Endothelial cell of umbilical vein (primary cell): ENCODE measurements at regions not wholly inside any gene's neighbourhood (a gene's known extent, or its start where the extent isn't known, plus 50 kb on each side); places are given as distances from the start of the nearest gene placed in this dataset.

ENCODE experiments used
- BruUV-seq: library from RNA; stranded (reverse); fragments of 400-500 nt; replicated peaks from 2 replicates; lab custom pipeline; 2021; lab: Mats Ljungman, UMichigan
- CTCF ChIA-PET: fragments of 300-600, 350-600 bp; sonication (Branson Sonifier 250); formaldehyde crosslinking; loops from one replicate; lab custom pipeline; 2021; ENCODE audit warnings: antibody characterized with exemption, inconsistent platforms; lab: Charles Lee
- POLR2A ChIA-PET: fragments of 300-600, 350-600 bp; sonication (Branson Sonifier 250); formaldehyde crosslinking; loops from one replicate; lab custom pipeline; 2021; ENCODE audit warnings: antibody characterized with exemption, inconsistent platforms; lab: Charles Lee
- DNase-seq: peaks from one replicate; pipeline ENCODE4 v3.0.0-alpha.2; 2011; ENCODE audit warnings: low read depth, low spot score
- FAIRE-seq: peaks from 2 replicates; lab custom pipeline; 2011; peaks lifted over from hg19 to GRCh38; lab: Jason Lieb, UNC
- H2AFZ ChIP-seq: 2 replicates; pipeline ENCODE4 v1.6.0; 2012; ENCODE audit warnings: low read depth, low read length, control low read depth, inconsistent platforms
- H3K27ac ChIP-seq: 2 replicates; pipeline ENCODE4 v1.5.1; 2011; ENCODE audit warnings: low read depth, mild to moderate bottlenecking, control low read depth, low read length, moderate library complexity; ENCODE audit not compliant: insufficient read depth
- H3K27me3 ChIP-seq, 2 experiments: 2 replicates each; pipeline versions ENCODE4 v1.6.0 to v1.6.1; 2011; ENCODE audit warnings: low read length in 2 of 2, mixed read lengths in 1 of 2; ENCODE audit not compliant: control insufficient read depth in 2 of 2, insufficient read depth in 2 of 2
- H3K36me3 ChIP-seq, 2 experiments: 2 replicates in 1 of 2; 3 replicates in 1 of 2; pipeline ENCODE4 v1.5.1; 2011; ENCODE audit warnings: low read length in 2 of 2, mild to moderate bottlenecking in 1 of 2, moderate library complexity in 1 of 2; ENCODE audit not compliant: control insufficient read depth in 2 of 2, insufficient read depth in 2 of 2; ENCODE audit errors: extremely low read depth in 1 of 2
- H3K4me1 ChIP-seq: 3 replicates; pipeline ENCODE4 v1.5.1; 2011; ENCODE audit warnings: mild to moderate bottlenecking, low read length; ENCODE audit not compliant: control insufficient read depth, insufficient read depth; ENCODE audit errors: extremely low read depth
- H3K4me2 ChIP-seq: 2 replicates; pipeline ENCODE4 v1.6.1; 2011; ENCODE audit warnings: low read length, control low read depth, mixed read lengths; ENCODE audit not compliant: insufficient read depth
- H3K4me3 ChIP-seq, 3 experiments: fragments of 200-600 bp in 1 of 3; sonication (generic), shearing (Covaris generic) in 1 of 3; replicated peaks in 1 of 3; 2 replicates each; pipeline ENCODE4 v1.5.1; 2011 to 2016; ENCODE audit warnings: control low read depth in 3 of 3, low read length in 3 of 3, mild to moderate bottlenecking in 2 of 3, inconsistent platforms in 1 of 3, low read depth in 1 of 3, moderate library complexity in 1 of 3; ENCODE audit not compliant: insufficient read depth in 1 of 3
- H3K79me2 ChIP-seq: 2 replicates; pipeline ENCODE4 v1.6.0; 2012; ENCODE audit warnings: low read length, inconsistent platforms; ENCODE audit not compliant: control insufficient read depth, insufficient read depth
- H3K9ac ChIP-seq: replicated peaks from 2 replicates; pipeline ENCODE3; 2011; ENCODE audit warnings: low read length, control low read depth; ENCODE audit not compliant: insufficient read depth; ENCODE audit errors: extremely low read depth
- H3K9me1 ChIP-seq: replicated peaks from 3 replicates; pipeline ENCODE4 v1.6.0; 2011; ENCODE audit warnings: mild to moderate bottlenecking, low read length; ENCODE audit not compliant: control insufficient read depth, insufficient read depth; ENCODE audit errors: extremely low read depth
- H3K9me3 ChIP-seq: replicated peaks from 2 replicates; pipeline ENCODE4 v1.5.1; 2012; ENCODE audit warnings: low read length, inconsistent platforms; ENCODE audit not compliant: control insufficient read depth, insufficient read depth
- H4K20me1 ChIP-seq: replicated peaks from 2 replicates; pipeline ENCODE3; 2011; ENCODE audit warnings: mild to moderate bottlenecking, low read length; ENCODE audit not compliant: control insufficient read depth, insufficient read depth; ENCODE audit errors: extremely low read depth
- CTCF ChIP-seq, 2 donors: IDR thresholded peaks; 1 replicate in 1 of 2; 2 replicates in 1 of 2; pipeline ENCODE4 v1.5.1; 2011; ENCODE audit warnings: low read length in 2 of 2, mild to moderate bottlenecking in 2 of 2, moderate library complexity in 2 of 2, control low read depth in 1 of 2, inconsistent platforms in 1 of 2, low read depth in 1 of 2; ENCODE audit not compliant: insufficient read depth in 1 of 2; ENCODE audit errors: extremely low read depth in 1 of 2
- EZH2 ChIP-seq: IDR thresholded peaks from 2 replicates; pipeline ENCODE4 v1.6.1; 2012; ENCODE audit warnings: borderline replicate concordance, low read depth, mild to moderate bottlenecking, moderate library complexity, low read length, inconsistent platforms; ENCODE audit not compliant: severe bottlenecking
- FOS ChIP-seq: IDR thresholded peaks from 2 replicates; pipeline ENCODE4 v1.6.1; 2011; ENCODE audit warnings: mild to moderate bottlenecking, low read length, moderate library complexity, borderline replicate concordance; ENCODE audit not compliant: insufficient read depth
- GATA2 ChIP-seq: IDR thresholded peaks from 2 replicates; pipeline ENCODE4 v1.7.0; 2011; ENCODE audit warnings: low read depth, mild to moderate bottlenecking, moderate library complexity, mixed read lengths, low read length; ENCODE audit not compliant: insufficient read length, insufficient read depth
- JUN ChIP-seq: IDR thresholded peaks from 2 replicates; pipeline ENCODE4 v1.6.1; 2011; ENCODE audit warnings: borderline replicate concordance, low read depth; ENCODE audit not compliant: insufficient read length, insufficient read depth
- MYC ChIP-seq: IDR thresholded peaks from one replicate; pipeline ENCODE4 v1.6.1; 2011; ENCODE audit warnings: mild to moderate bottlenecking, low read depth, low read length
- POLR2A ChIP-seq: IDR thresholded peaks from 2 replicates; pipeline ENCODE4 v1.6.1; 2012; ENCODE audit warnings: low read depth, mild to moderate bottlenecking, control low read depth, low read length
- POLR2AphosphoS5 ChIP-seq: IDR thresholded peaks from 2 replicates; pipeline ENCODE4 v1.6.1; 2012; ENCODE audit warnings: low read depth, mild to moderate bottlenecking, control low read depth, low read length, moderate library complexity; ENCODE audit not compliant: insufficient read depth
- dilution Hi-C: fragments of 300-500 bp; cut with MboI; formaldehyde crosslinking; loops from one replicate; pipeline ENCODE4 v1.15.0; 2019; ENCODE audit warnings: low sequenced_read_pairs; ENCODE audit not compliant: extremely low pct_ligation_motif_present
- intact Hi-C: fragments of 100-400 bp; cut with micrococcal nuclease; formaldehyde crosslinking; loops from one replicate; pipeline ENCODE4 v1.10.0; 2022
- TF ChIP-seq, protein P1 (sequence below): IDR thresholded peaks from 2 replicates; pipeline ENCODE4 v1.6.1; 2011; ENCODE audit not compliant: insufficient read depth, insufficient read length

- no peak for TF ChIP-seq MYC
- TF ChIP-seq FOS, result no peak
- no peak for TF ChIP-seq EZH2
- no peak for TF ChIP-seq CTCF (IDR thresholded peaks at IDR 0.05; ENCODE audit: extremely low read depth in 1 of 2, insufficient read depth in 1 of 2, low read depth in 1 of 2, low read length in 2 of 2)
- TF ChIP-seq, protein P1, sequence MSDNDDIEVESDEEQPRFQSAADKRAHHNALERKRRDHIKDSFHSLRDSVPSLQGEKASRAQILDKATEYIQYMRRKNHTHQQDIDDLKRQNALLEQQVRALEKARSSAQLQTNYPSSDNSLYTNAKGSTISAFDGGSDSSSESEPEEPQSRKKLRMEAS, result no peak
- TF ChIP-seq GATA2, result no peak
- TF ChIP-seq POLR2AphosphoS5, result no peak
- TF ChIP-seq POLR2A, result no peak
- TF ChIP-seq JUN, result no peak
- no peak for FAIRE-seq
- no peak overlapping the region for H3K4me3 ChIP-seq
- CTCF ChIA-PET, result no interaction called here
- no peak overlapping the region for H3K27ac ChIP-seq
- dilution Hi-C loops (no loop called here), intact Hi-C loops (no loop called here)
- H4K20me1 ChIP-seq, result no peaks in the 10 kb centered on the region
- H3K36me3 ChIP-seq, result no peaks in the 10 kb centered on the region
- peaks cover 2% of the 10 kb centered on the region for H3K4me1 ChIP-seq
- H3K9me1 ChIP-seq, result no peaks in the 10 kb centered on the region
- H3K79me2 ChIP-seq, result no peaks in the 10 kb centered on the region
- no peaks in the 10 kb centered on the region for H3K27me3 ChIP-seq
- DNase-seq, result no peak
- no peak overlapping the region for H3K9ac ChIP-seq
- H3K4me2 ChIP-seq, result no peak overlapping the region
- H2AFZ ChIP-seq, result no peak overlapping the region
- POLR2A ChIA-PET, result no interaction called here
- H3K9me3 ChIP-seq, result no peaks in the 10 kb centered on the region
- no TSS peak for BruUV-seq
Observed at GRCh38 chr11:25863986-25864385, 467.9 kb upstream of the ANO3 start.
